ENCODE measurements at regions not wholly inside any gene's neighbourhood (a gene's known extent, or its start where the extent isn't known, plus 50 kb on each side); places are given as distances from the start of the nearest gene placed in this dataset.

DNA sequence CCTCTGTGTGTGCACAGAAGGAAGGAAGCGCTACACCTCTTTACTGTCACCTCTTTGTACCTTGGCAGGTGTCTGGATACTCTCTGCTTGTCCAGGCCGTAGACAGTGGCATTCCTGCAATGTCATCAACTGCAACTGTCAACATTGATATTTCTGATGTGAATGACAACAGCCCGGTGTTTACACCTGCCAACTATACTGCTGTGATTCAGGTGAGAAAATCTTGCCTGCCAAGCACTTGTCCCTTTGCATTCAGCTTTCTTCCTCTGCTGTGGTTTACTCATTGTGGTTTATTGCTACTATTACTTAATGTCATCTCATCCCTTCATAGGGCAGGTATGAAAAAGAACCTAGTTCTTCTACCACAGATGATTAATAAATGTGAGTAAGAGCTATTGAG lies 131.9 kb upstream of the MTNR1B start:
- 72 to 79% (median 75%) methylated on average over 3 of the region's 3 CpGs for WGBS, 4 donors

DNA sequence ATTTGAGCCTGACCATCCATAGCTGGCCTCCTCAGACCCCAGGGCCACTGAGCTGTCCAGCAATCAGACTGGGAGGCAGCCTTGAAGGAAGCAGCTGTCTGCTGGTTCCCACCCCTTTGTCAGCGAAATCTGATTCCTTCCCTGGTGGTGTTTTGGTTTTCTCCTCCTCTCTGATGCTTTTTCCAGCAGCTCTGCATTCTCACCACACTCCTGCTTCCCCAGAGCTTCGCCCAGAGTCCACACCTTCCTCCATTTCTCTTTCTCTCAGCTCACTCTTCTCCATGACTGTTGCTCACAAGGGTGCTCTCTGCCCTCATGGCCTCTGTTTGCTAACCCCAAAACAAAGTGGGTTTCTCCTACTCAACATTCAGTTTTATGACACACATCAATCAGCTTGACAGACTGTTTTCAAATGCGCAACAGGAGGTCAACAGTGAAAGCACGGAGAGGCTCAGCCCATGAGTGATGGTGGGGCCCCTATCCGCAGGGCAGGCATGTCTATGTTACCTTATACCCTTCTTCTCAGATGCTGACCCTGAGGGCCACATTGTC lies 130.6 kb upstream of the MTNR1B start:
- no peak overlapping the region for H3K27ac ChIP-seq
- H3K4me1 ChIP-seq = no peaks in the 10 kb centered on the region
- no peaks in the 10 kb centered on the region for H3K36me3 ChIP-seq
- no peak for TF ChIP-seq POLR2A (IDR thresholded peaks at IDR 0.05)
- TF ChIP-seq, protein P1, sequence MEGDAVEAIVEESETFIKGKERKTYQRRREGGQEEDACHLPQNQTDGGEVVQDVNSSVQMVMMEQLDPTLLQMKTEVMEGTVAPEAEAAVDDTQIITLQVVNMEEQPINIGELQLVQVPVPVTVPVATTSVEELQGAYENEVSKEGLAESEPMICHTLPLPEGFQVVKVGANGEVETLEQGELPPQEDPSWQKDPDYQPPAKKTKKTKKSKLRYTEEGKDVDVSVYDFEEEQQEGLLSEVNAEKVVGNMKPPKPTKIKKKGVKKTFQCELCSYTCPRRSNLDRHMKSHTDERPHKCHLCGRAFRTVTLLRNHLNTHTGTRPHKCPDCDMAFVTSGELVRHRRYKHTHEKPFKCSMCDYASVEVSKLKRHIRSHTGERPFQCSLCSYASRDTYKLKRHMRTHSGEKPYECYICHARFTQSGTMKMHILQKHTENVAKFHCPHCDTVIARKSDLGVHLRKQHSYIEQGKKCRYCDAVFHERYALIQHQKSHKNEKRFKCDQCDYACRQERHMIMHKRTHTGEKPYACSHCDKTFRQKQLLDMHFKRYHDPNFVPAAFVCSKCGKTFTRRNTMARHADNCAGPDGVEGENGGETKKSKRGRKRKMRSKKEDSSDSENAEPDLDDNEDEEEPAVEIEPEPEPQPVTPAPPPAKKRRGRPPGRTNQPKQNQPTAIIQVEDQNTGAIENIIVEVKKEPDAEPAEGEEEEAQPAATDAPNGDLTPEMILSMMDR (IDR thresholded peaks at IDR 0.05) = no peak
- 53 to 74% (median 67%) methylated on average over 5 of the region's 5 CpGs for WGBS, 4 donors
- H3K4me3 ChIP-seq = no peak overlapping the region
- DNase-seq = no peak
- ATAC-seq = no peak
- H3K9me3 ChIP-seq = no peaks in the 10 kb centered on the region
- H3K27me3 ChIP-seq = peaks cover 0 to 8% (median 0%) of the 10 kb centered on the region in 9 donors
- intact Hi-C loops (cut with DNase I) = no loop called here

More for the DNA sequence above, 131.9 kb upstream of the MTNR1B start:
- ATAC-seq (no peak), DNase-seq (no peak)
- H3K36me3 ChIP-seq = no peaks in the 10 kb centered on the region
- TF ChIP-seq, protein P1 (IDR thresholded peaks at IDR 0.05) = no peak
- peaks cover 0 to 8% (median 0%) of the 10 kb centered on the region in 9 donors for H3K27me3 ChIP-seq
- no peak overlapping the region for H3K27ac ChIP-seq
- no peak overlapping the region for H3K4me3 ChIP-seq
- intact Hi-C loops (cut with DNase I) = no loop called here
- no peaks in the 10 kb centered on the region for H3K4me1 ChIP-seq
- no peaks in the 10 kb centered on the region for H3K9me3 ChIP-seq

DNA sequence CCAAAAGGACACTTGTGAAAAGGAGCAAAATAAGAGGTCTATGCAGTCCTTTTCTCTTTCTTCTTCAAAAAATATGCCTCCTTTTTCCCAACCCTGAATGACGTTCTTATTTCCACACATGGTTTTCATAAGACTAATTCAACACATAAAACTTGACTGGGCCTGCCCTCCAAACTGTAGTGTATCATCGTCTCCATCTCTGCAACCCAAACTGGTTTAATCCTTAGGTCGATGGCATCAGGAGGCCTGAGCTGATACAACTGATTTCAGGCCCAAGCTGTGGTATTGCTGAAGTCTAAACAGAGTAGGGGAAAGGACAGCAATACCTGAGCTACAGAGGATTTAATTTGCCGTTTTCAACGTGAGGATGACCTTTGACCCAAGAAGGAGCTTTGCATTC lies 130.0 kb upstream of the MTNR1B start:
- DNase-seq (no peak), ATAC-seq (no peak)
- intact Hi-C loops (cut with DNase I) = no loop called here
- no peak overlapping the region for H3K27ac ChIP-seq
- no peak overlapping the region for H3K4me3 ChIP-seq
- TF ChIP-seq POLR2A (IDR thresholded peaks at IDR 0.05) = no peak
- TF ChIP-seq, protein P1 (IDR thresholded peaks at IDR 0.05) = no peak
- no peaks in the 10 kb centered on the region for H3K36me3 ChIP-seq
- no peaks in the 10 kb centered on the region for H3K9me3 ChIP-seq
- peaks cover 0 to 4% (median 0%) of the 10 kb centered on the region in 9 donors for H3K27me3 ChIP-seq
- WGBS, 4 donors = 81 to 88% (median 83%) methylated on average over 5 of the region's 5 CpGs
- no peaks in the 10 kb centered on the region for H3K4me1 ChIP-seq

DNA sequence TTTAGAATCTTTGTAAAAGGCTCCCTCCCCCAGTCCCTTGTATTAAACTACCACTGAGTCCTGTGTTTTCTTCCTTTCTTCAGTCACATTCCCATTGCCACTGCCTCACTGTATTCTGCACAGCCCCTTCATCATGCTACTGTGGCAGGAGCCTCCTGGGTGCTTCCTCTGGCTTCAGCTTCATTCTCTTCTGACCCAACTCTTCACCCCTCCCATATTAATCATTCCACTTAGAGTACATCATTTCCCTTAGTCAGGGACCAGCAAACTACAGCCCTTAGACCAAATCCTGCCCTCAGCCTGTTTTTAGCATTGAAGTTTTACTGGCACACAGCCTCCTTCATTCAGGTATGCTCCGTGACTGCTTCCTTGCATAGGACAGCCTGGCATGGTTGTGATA lies 127.7 kb upstream of the MTNR1B start:
- no peaks in the 10 kb centered on the region for H3K36me3 ChIP-seq
- H3K4me1 ChIP-seq = no peaks in the 10 kb centered on the region
- H3K4me3 ChIP-seq = no peak overlapping the region
- H3K9me3 ChIP-seq = no peaks in the 10 kb centered on the region
- no peak for DNase-seq
- peaks cover 0 to 4% (median 0%) of the 10 kb centered on the region in 9 donors for H3K27me3 ChIP-seq
- intact Hi-C loops (cut with DNase I) = no loop called here
- 87 to 95% (median 91%) methylated on average over 1 of the region's 1 CpG for WGBS, 4 donors
- no peak overlapping the region for H3K27ac ChIP-seq
- ATAC-seq = no peak
- no peak for TF ChIP-seq POLR2A (IDR thresholded peaks at IDR 0.05)
- TF ChIP-seq, protein P1 (IDR thresholded peaks at IDR 0.05) = no peak

Data from heart left ventricle (tissue), 16 donors.